Ishikawa (cell line): ENCODE measurements at regions not wholly inside any gene's neighbourhood (a gene's known extent, or its start where the extent isn't known, plus 50 kb on each side); places are given as distances from the start of the nearest gene placed in this dataset.

ENCODE experiments used
- CEBPB ChIP-seq: IDR thresholded peaks from 2 replicates; pipeline ENCODE4 v1.6.1; 2012
- CREB1 ChIP-seq: IDR thresholded peaks from 2 replicates; pipeline ENCODE4 v1.6.1; 2012; ENCODE audit warnings: low read depth
- EGR1 ChIP-seq: IDR thresholded peaks from 2 replicates; pipeline ENCODE4 v1.6.1; 2012
- EP300 ChIP-seq: IDR thresholded peaks from 2 replicates; pipeline ENCODE4 v1.6.1; 2012; ENCODE audit warnings: borderline replicate concordance
- FOXM1 ChIP-seq: IDR thresholded peaks from 2 replicates; pipeline ENCODE4 v1.6.1; 2012; ENCODE audit warnings: low read depth, borderline replicate concordance
- NFIC ChIP-seq: IDR thresholded peaks from 2 replicates; pipeline ENCODE4 v1.6.1; 2012
- RAD21 ChIP-seq: IDR thresholded peaks from 2 replicates; pipeline ENCODE4 v1.6.1; 2012; ENCODE audit warnings: low read depth
- TAF1 ChIP-seq: IDR thresholded peaks from 2 replicates; pipeline ENCODE4 v1.6.1; 2012; ENCODE audit warnings: low read depth, mild to moderate bottlenecking
- TCF12 ChIP-seq: IDR thresholded peaks from 2 replicates; pipeline ENCODE4 v1.6.1; 2012; ENCODE audit warnings: low read depth
- TEAD4 ChIP-seq: IDR thresholded peaks from 2 replicates; pipeline ENCODE4 v1.6.1; 2012
- YY1 ChIP-seq: IDR thresholded peaks from 2 replicates; pipeline ENCODE4 v1.6.1; 2012; ENCODE audit warnings: low read depth
- ZBTB7A ChIP-seq: IDR thresholded peaks from 2 replicates; pipeline ENCODE4 v1.6.1; 2012; ENCODE audit warnings: low read depth
- TF ChIP-seq, protein P1 (sequence below): IDR thresholded peaks from 2 replicates; pipeline ENCODE4 v1.6.1; 2012
- TF ChIP-seq, protein P2 (sequence below): IDR thresholded peaks from 2 replicates; pipeline ENCODE4 v1.6.1; 2012; ENCODE audit warnings: low read depth, mild to moderate bottlenecking
- TF ChIP-seq, protein P3 (sequence below): IDR thresholded peaks from 2 replicates; pipeline ENCODE4 v1.6.1; 2012

DNA sequence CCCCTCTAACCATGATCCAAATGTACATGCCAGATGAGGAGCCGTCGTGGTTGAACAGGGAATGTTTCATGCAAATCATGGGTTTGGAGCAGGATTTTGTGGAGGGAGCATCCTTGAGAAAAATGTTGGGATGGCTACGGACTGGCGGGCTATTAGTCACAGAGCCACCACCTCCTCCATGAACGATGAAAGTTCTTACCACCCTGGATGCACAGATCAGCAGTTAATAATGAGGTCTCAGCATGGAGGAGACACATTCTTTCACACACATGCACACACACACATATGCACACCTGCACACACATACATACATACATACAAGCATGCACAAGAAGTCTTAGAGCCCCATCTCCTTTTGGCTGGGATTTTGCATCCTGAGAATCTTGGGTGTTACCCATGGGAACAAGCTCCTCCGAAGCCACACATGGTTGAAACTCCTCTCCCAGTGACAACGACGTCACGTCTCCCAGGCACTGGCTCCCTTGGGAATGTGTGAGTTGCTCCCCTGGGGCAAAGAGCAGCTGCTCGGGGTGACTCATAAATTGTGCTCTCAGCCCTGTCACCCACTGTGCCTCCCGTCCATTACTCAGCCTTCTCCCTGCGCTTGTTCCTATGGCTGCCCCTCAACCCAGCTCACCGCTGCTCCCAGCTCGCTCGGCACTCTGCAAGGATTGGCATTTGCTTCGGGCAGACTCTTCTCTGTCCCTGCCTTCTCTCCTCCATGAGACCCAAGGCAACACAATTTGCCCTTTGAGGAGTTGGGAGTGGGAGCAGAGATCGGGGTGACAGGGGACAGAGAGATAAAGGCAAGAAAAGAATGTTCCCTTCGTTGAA is 344.6 kb downstream of the SOX9 start:
- no peak for TF ChIP-seq CEBPB
- TF ChIP-seq, protein P1, sequence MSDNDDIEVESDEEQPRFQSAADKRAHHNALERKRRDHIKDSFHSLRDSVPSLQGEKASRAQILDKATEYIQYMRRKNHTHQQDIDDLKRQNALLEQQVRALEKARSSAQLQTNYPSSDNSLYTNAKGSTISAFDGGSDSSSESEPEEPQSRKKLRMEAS: peak; percentile 67
- TF ChIP-seq EGR1: no peak
- 0 out of 2 replicates have a peak, but pooled peaks have one; percentile 54 for TF ChIP-seq FOXM1
- no peak for TF ChIP-seq TAF1
- peak; percentile 91 for TF ChIP-seq TCF12
- TF ChIP-seq YY1: peak; percentile 79
- TF ChIP-seq RAD21: peak; percentile 30; the same call in 1 of the 2 replicates
- no peak for TF ChIP-seq CREB1
- peak; percentile 44; the same call in 1 of the 2 replicates for TF ChIP-seq NFIC
- TF ChIP-seq EP300: peak; percentile 84
- TF ChIP-seq TEAD4: peak; percentile 82
- no peak for TF ChIP-seq ZBTB7A
- TF ChIP-seq, protein P2, sequence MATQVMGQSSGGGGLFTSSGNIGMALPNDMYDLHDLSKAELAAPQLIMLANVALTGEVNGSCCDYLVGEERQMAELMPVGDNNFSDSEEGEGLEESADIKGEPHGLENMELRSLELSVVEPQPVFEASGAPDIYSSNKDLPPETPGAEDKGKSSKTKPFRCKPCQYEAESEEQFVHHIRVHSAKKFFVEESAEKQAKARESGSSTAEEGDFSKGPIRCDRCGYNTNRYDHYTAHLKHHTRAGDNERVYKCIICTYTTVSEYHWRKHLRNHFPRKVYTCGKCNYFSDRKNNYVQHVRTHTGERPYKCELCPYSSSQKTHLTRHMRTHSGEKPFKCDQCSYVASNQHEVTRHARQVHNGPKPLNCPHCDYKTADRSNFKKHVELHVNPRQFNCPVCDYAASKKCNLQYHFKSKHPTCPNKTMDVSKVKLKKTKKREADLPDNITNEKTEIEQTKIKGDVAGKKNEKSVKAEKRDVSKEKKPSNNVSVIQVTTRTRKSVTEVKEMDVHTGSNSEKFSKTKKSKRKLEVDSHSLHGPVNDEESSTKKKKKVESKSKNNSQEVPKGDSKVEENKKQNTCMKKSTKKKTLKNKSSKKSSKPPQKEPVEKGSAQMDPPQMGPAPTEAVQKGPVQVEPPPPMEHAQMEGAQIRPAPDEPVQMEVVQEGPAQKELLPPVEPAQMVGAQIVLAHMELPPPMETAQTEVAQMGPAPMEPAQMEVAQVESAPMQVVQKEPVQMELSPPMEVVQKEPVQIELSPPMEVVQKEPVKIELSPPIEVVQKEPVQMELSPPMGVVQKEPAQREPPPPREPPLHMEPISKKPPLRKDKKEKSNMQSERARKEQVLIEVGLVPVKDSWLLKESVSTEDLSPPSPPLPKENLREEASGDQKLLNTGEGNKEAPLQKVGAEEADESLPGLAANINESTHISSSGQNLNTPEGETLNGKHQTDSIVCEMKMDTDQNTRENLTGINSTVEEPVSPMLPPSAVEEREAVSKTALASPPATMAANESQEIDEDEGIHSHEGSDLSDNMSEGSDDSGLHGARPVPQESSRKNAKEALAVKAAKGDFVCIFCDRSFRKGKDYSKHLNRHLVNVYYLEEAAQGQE: no peak
- TF ChIP-seq, protein P3, sequence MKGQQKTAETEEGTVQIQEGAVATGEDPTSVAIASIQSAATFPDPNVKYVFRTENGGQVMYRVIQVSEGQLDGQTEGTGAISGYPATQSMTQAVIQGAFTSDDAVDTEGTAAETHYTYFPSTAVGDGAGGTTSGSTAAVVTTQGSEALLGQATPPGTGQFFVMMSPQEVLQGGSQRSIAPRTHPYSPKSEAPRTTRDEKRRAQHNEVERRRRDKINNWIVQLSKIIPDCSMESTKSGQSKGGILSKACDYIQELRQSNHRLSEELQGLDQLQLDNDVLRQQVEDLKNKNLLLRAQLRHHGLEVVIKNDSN: peak; percentile 36; the same call in 1 of the 2 replicates

DNA sequence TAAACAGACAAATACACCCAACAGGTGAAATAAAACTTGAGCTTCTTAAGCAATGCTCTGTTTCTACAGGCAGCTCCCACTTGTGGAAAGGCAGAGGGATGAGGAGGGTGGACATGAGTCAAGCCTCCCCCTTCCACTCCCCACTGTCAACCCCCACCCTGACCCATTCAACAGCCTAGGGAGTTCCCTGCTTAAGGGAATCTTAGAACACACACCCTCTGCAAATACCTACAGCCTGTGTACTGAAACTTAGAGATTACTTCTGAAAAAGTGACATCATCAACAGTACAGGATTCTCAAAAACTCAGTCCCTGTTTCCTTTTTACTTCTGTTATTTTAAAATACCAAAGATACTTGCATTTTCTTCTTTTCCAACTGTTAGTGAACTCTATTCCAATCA is 345.4 kb downstream of the SOX9 start:
- TF ChIP-seq, protein P3: no peak
- TF ChIP-seq RAD21: no peak
- TF ChIP-seq YY1: no peak
- no peak for TF ChIP-seq FOXM1

DNA sequence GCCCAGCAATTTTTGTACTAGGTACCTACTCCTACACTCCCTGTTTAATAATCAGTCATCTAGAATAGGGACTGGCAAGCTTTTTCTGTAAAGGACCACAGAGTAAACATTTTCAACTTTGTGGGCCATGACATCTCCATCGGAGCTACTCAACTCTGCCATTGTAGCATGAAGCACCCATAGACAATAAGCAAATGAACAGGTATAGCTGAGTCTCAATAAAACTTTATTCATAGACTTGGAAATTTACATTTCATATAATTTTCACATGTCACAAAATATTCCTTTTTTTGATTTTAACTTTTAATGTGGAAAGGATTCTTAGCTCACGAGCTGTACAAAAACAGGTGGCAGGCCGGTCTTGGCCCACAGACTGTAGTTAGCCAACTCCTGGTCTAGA is 345.8 kb downstream of the SOX9 start:
- TF ChIP-seq, protein P2: no peak
- TF ChIP-seq, protein P3: no peak
- TF ChIP-seq EP300 (no peak), NFIC (no peak), CEBPB (no peak), RAD21 (no peak)

DNA sequence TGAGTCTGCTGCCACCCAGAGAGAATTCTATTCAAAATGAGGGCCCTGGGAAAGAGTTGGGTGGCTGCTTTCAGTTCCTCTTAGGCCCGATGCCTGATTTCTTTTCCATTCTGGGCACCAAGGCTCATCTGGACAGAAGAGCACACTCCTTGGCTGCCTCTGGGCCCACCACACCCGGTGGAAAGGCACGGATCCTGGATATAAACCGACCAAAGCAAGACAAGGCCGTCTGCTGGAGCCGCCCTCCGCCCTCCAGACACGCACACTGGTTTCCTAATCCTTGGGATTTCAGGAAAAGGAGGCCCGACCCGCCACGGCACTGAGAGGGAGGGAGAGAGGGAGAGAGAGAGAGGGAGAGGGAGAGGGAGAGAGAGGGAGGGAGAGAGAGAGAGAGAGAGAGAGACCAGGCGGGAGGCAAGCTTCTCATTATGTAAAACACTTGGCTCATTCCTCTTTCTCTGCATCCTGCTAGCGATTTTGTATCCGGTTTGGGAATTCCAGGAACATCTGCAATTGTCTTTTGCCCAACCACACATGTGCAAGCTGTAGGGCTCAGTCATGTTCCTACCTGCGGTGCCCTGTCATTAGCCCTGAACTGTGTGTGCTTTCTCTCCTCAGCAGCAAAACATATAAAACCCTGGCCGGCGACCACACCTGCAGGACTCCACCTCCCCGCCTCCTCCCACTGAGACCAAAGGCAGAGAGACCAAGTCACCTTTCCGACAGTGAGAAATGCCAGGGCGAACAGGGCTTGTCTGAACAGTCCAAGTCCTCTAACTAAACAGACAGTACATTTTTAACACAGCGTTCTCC is 347.2 kb downstream of the SOX9 start:
- no peak for TF ChIP-seq TCF12
- no peak for TF ChIP-seq CREB1
- TF ChIP-seq ZBTB7A: no peak
- TF ChIP-seq CEBPB: no peak
- no peak for TF ChIP-seq FOXM1
- TF ChIP-seq YY1: no peak
- TF ChIP-seq, protein P1: no peak
- no peak for TF ChIP-seq EGR1
- no peak for TF ChIP-seq TEAD4
- no peak for TF ChIP-seq TAF1
- TF ChIP-seq NFIC: no peak
- TF ChIP-seq, protein P2: no peak
- TF ChIP-seq RAD21: no peak
- TF ChIP-seq, protein P3: no peak
- TF ChIP-seq EP300: no peak
